WTC11 (cell line): ENCODE measurements at regions not wholly inside any gene's neighbourhood (a gene's known extent, or its start where the extent isn't known, plus 50 kb on each side); places are given as distances from the start of the nearest gene placed in this dataset.
A peak's percentile ranks its signal among the peaks of the same experiment; 100 is the strongest.

Experiments used
- ATAC-seq: fragments of 200-7000 bp; cut with Tn5 transposase; 2 replicates; pipeline ENCODE4 v1.10.0; 2021; ENCODE audit warnings: mild to moderate bottlenecking, moderate library complexity
- CTCF ChIA-PET: fragments of 300-600 bp; sonication (Branson Sonifier 250); formaldehyde crosslinking; loops from one replicate; lab custom pipeline; 2021; ENCODE audit warnings: antibody characterized with exemption; lab: Charles Lee
- POLR2A ChIA-PET: fragments of 350-600 bp; sonication (Branson Sonifier 250); formaldehyde crosslinking; loops from one replicate; lab custom pipeline; 2021; ENCODE audit warnings: antibody characterized with exemption; lab: Charles Lee
- DNase-seq: peaks from one replicate; pipeline ENCODE4 v3.0.0; 2021; ENCODE audit warnings: low spot score
- H3K27ac Mint-ChIP-seq: 2 replicates; pipeline ENCODE4 v1.8.0; 2021; ENCODE audit warnings: mixed read lengths
- H3K27me3 Mint-ChIP-seq: 2 replicates; pipeline ENCODE4 v1.8.0; 2021; ENCODE audit warnings: low read depth, mild to moderate bottlenecking, moderate library complexity, mixed read lengths
- H3K36me3 Mint-ChIP-seq: 2 replicates; pipeline ENCODE4 v1.8.0; 2021; ENCODE audit warnings: mixed read lengths
- H3K4me1 Mint-ChIP-seq: 2 replicates; pipeline ENCODE4 v1.8.0; 2022; ENCODE audit warnings: mixed read lengths
- H3K4me3 Mint-ChIP-seq: 2 replicates; pipeline ENCODE4 v1.8.0; 2021; ENCODE audit warnings: mild to moderate bottlenecking, moderate library complexity, mixed read lengths
- H3K9me3 Mint-ChIP-seq: 2 replicates; pipeline ENCODE4 v1.8.0; 2021; ENCODE audit warnings: mixed read lengths
- CDX4 ChIP-seq: fragments of 250-450 bp; sonication (Bioruptor Pico); IDR thresholded peaks from 2 replicates; pipeline ENCODE4 v1.9.0; 2021; ENCODE audit warnings: moderate library complexity, mild to moderate bottlenecking, inconsistent platforms, borderline replicate concordance
- CTCF ChIP-seq: fragments of 200-600 bp; IDR thresholded peaks from 2 replicates; pipeline ENCODE4 v1.8.0; 2022; ENCODE audit warnings: antibody characterized with exemption
- E2F4 ChIP-seq: sonication (generic); formaldehyde crosslinking; IDR thresholded peaks from 2 replicates; pipeline ENCODE4 v1.8.1; 2022; ENCODE audit warnings: low read depth, mild to moderate bottlenecking, moderate library complexity, missing genetic modification reagents, borderline replicate concordance
- EMX1 ChIP-seq: fragments of 250-450 bp; sonication (Bioruptor Pico); IDR thresholded peaks from 2 replicates; pipeline ENCODE4 v1.8.0; 2021; ENCODE audit warnings: mild to moderate bottlenecking
- ETV6 ChIP-seq: sonication (generic); formaldehyde crosslinking; IDR thresholded peaks from 2 replicates; pipeline ENCODE4 v1.8.1; 2022; ENCODE audit warnings: mild to moderate bottlenecking, missing genetic modification reagents
- FOXJ3 ChIP-seq: sonication (generic); formaldehyde crosslinking; IDR thresholded peaks from 2 replicates; pipeline ENCODE4 v1.9.0; 2021; ENCODE audit warnings: missing genetic modification reagents, mild to moderate bottlenecking, borderline replicate concordance
- FOXK1 ChIP-seq: sonication (generic); formaldehyde crosslinking; IDR thresholded peaks from 2 replicates; pipeline ENCODE4 v1.8.0; 2022; ENCODE audit warnings: mild to moderate bottlenecking, moderate library complexity, missing genetic modification reagents
- FOXP1 ChIP-seq: sonication (generic); formaldehyde crosslinking; IDR thresholded peaks from 2 replicates; pipeline ENCODE4 v1.8.0; 2022; ENCODE audit warnings: missing genetic modification reagents, mild to moderate bottlenecking, moderate library complexity, borderline replicate concordance
- GTF2I ChIP-seq: fragments of 250-450 bp; sonication (Bioruptor Pico); conservative IDR thresholded peaks from 2 replicates; pipeline ENCODE4 v1.4.0; 2021; ENCODE audit warnings: mild to moderate bottlenecking
- HMGA2 ChIP-seq: fragments of 250-450 bp; sonication (Bioruptor Pico); IDR thresholded peaks from 2 replicates; pipeline ENCODE4 v1.4.0; 2021; ENCODE audit warnings: mild to moderate bottlenecking, moderate library complexity
- IRF2 ChIP-seq: sonication (generic); formaldehyde crosslinking; IDR thresholded peaks from 2 replicates; pipeline ENCODE4 v1.8.0; 2022; ENCODE audit warnings: low read depth, missing genetic modification reagents, borderline replicate concordance
- JAZF1 ChIP-seq: fragments of 250-450 bp; sonication (Bioruptor Pico); IDR thresholded peaks from 2 replicates; pipeline ENCODE4 v1.9.0; 2021; ENCODE audit warnings: moderate library complexity, mild to moderate bottlenecking, inconsistent platforms
- MAX ChIP-seq: sonication (generic); formaldehyde crosslinking; IDR thresholded peaks from 2 replicates; pipeline ENCODE4 v1.8.0; 2022; ENCODE audit warnings: mild to moderate bottlenecking, missing genetic modification reagents
- MYBL2 ChIP-seq: sonication (generic); formaldehyde crosslinking; IDR thresholded peaks from 2 replicates; pipeline ENCODE4 v1.8.1; 2023; ENCODE audit warnings: mild to moderate bottlenecking, moderate library complexity, missing genetic modification reagents
- NFYB ChIP-seq: sonication (generic); formaldehyde crosslinking; conservative IDR thresholded peaks from 2 replicates; pipeline ENCODE4 v1.8.0; 2022; ENCODE audit warnings: low read depth, missing genetic modification reagents
- SMAD3 ChIP-seq: sonication (generic); formaldehyde crosslinking; IDR thresholded peaks from 2 replicates; pipeline ENCODE4 v1.8.0; 2022; ENCODE audit warnings: missing genetic modification reagents, mild to moderate bottlenecking, borderline replicate concordance
- TCF7 ChIP-seq: sonication (generic); formaldehyde crosslinking; IDR thresholded peaks from 2 replicates; pipeline ENCODE4 v1.8.0; 2022; ENCODE audit warnings: mild to moderate bottlenecking, low read depth, missing genetic modification reagents, moderate library complexity
- USF1 ChIP-seq: sonication (generic); formaldehyde crosslinking; IDR thresholded peaks from 2 replicates; pipeline ENCODE4 v1.8.0; 2022; ENCODE audit warnings: mild to moderate bottlenecking, missing genetic modification reagents
- ZNF219 ChIP-seq: sonication (generic); formaldehyde crosslinking; IDR thresholded peaks from 2 replicates; pipeline ENCODE4 v1.8.0; 2023; ENCODE audit warnings: missing genetic modification reagents, mild to moderate bottlenecking, borderline replicate concordance
- ZNF317 ChIP-seq: sonication (generic); formaldehyde crosslinking; IDR thresholded peaks from 2 replicates; pipeline ENCODE4 v1.8.1; 2023; ENCODE audit warnings: low read depth, mild to moderate bottlenecking, moderate library complexity, missing genetic modification reagents, borderline replicate concordance
- ZNF396 ChIP-seq: fragments of 250-450 bp; sonication (Bioruptor Pico); IDR thresholded peaks from 2 replicates; pipeline ENCODE4 v1.8.0; 2021; ENCODE audit warnings: mild to moderate bottlenecking, moderate library complexity, borderline replicate concordance
- ZNF425 ChIP-seq: fragments of 250-450 bp; sonication (Bioruptor Pico); conservative IDR thresholded peaks from 2 replicates; pipeline ENCODE4 v1.9.0; 2021; ENCODE audit warnings: mild to moderate bottlenecking

- DNase-seq: no peak
- no peaks in the 10 kb centered on the region for H3K36me3 Mint-ChIP-seq
- ChIA-PET POLR2A (no interaction called here), CTCF (interaction anchor here (0.9 to 1.3 kb wide), 2 partner anchors 18 to 31 kb away, joined by 3 to 4 read pairs; no protein-coding TSS in a partner anchor)
- no peaks in the 10 kb centered on the region for H3K27me3 Mint-ChIP-seq
- no peak for ATAC-seq
- no peaks in the 10 kb centered on the region; the same call in 1 of the 2 replicates for H3K4me1 Mint-ChIP-seq
- H3K9me3 Mint-ChIP-seq: no peaks in the 10 kb centered on the region
- no peak overlapping the region for H3K4me3 Mint-ChIP-seq
- H3K27ac Mint-ChIP-seq: no peak overlapping the region
- TF ChIP-seq FOXJ3: no peak
- no peak for TF ChIP-seq MYBL2
- TF ChIP-seq E2F4 (CRISPR knock-in tag): no peak
- TF ChIP-seq, all 79 proteins: peak for 0
Observed at GRCh38 chr21:25508364-25508763, 98.9 kb downstream of the MRPL39 start.

- H3K4me3 Mint-ChIP-seq: no peak overlapping the region
- ChIA-PET POLR2A (no interaction called here), CTCF (interaction anchor here (0.9 to 1.3 kb wide), 3 partner anchors 17 to 57 kb away, joined by 3 to 4 read pairs (median 3); no protein-coding TSS in a partner anchor)
- no peaks in the 10 kb centered on the region for H3K9me3 Mint-ChIP-seq
- H3K36me3 Mint-ChIP-seq: no peaks in the 10 kb centered on the region
- TF ChIP-seq NFYB (CRISPR knock-in tag): no peak
- TF ChIP-seq FOXP1 (CRISPR knock-in tag): no peak
- no peak for TF ChIP-seq ETV6 (CRISPR knock-in tag)
- TF ChIP-seq HMGA2 (CRISPR knock-in tag): no peak
- TF ChIP-seq GTF2I (CRISPR knock-in tag): no peak
- TF ChIP-seq ZNF425 (CRISPR knock-in tag): no peak
- TF ChIP-seq ZNF396 (CRISPR knock-in tag): no peak
- TF ChIP-seq SMAD3 (CRISPR knock-in tag): no peak
- no peak for TF ChIP-seq ZNF219 (CRISPR knock-in tag)
- TF ChIP-seq USF1 (CRISPR knock-in tag): no peak
- H3K4me1 Mint-ChIP-seq: no peaks in the 10 kb centered on the region; the same call in 1 of the 2 replicates
- ATAC-seq: peak; percentile 56; the same call in 1 of the 2 replicates
- no peak overlapping the region for H3K27ac Mint-ChIP-seq
- H3K27me3 Mint-ChIP-seq: no peaks in the 10 kb centered on the region
- DNase-seq: no peak
Observed at GRCh38 chr21:25507522-25507921, 99.8 kb downstream of the MRPL39 start.

- ATAC-seq (no peak), DNase-seq (no peak)
- Mint-ChIP-seq H3K4me3 (no peak overlapping the region), H3K4me1 (no peaks in the 10 kb centered on the region), H3K27me3 (no peaks in the 10 kb centered on the region), H3K9me3 (no peaks in the 10 kb centered on the region), H3K27ac (no peak overlapping the region), H3K36me3 (no peaks in the 10 kb centered on the region)
- ChIA-PET CTCF (interaction anchor here (1.0 to 1.3 kb wide), 2 partner anchors 17 to 58 kb away, joined by 3 to 4 read pairs; no protein-coding TSS in a partner anchor), POLR2A (no interaction called here)
- TF ChIP-seq ZNF317 (CRISPR knock-in tag): no peak
- TF ChIP-seq CDX4: no peak
- no peak for TF ChIP-seq EMX1 (CRISPR knock-in tag)
- no peak for TF ChIP-seq CTCF
- no peak for TF ChIP-seq SMAD3 (CRISPR knock-in tag)
- no peak for TF ChIP-seq JAZF1
- no peak for TF ChIP-seq MAX (CRISPR knock-in tag)
- no peak for TF ChIP-seq IRF2 (CRISPR knock-in tag)
- TF ChIP-seq FOXK1 (CRISPR knock-in tag): no peak
- no peak for TF ChIP-seq ZNF396 (CRISPR knock-in tag)
- no peak for TF ChIP-seq TCF7 (CRISPR knock-in tag)
- no peak for TF ChIP-seq GTF2I (CRISPR knock-in tag)
Observed at GRCh38 chr21:25506887-25507286, 100.4 kb downstream of the MRPL39 start.
